GM12874 (cell line): ENCODE measurements at regions not wholly inside any gene's neighbourhood (a gene's known extent, or its start where the extent isn't known, plus 50 kb on each side); places are given as distances from the start of the nearest gene placed in this dataset.

Experiments
- CTCF ChIP-seq: IDR thresholded peaks from 2 replicates; pipeline ENCODE4 v1.5.1; 2011; ENCODE audit warnings: low read depth, mild to moderate bottlenecking, control low read depth, low read length, moderate library complexity; ENCODE audit not compliant: insufficient read depth

- TF ChIP-seq CTCF: no peak
Measured at GRCh38 chr5:34563269-34563668, 92.9 kb upstream of the RAI14 start.

- no peak for TF ChIP-seq CTCF
Measured at GRCh38 chr5:34563931-34564709, 92.0 kb upstream of the RAI14 start.

GRCh38 chr5:34564710-34565235 lies 91.4 kb upstream of the RAI14 start:
- no peak for TF ChIP-seq CTCF

GRCh38 chr5:34570143-34570542 lies 86.0 kb upstream of the RAI14 start:
- no peak for TF ChIP-seq CTCF

- no peak for TF ChIP-seq CTCF
Measured at GRCh38 chr5:34570721-34571676, 85.1 kb upstream of the RAI14 start.

- TF ChIP-seq CTCF: no peak
Measured at GRCh38 chr5:34571677-34572041, 84.5 kb upstream of the RAI14 start.

- no peak for TF ChIP-seq CTCF
Measured at GRCh38 chr5:34574936-34575467, 81.1 kb upstream of the RAI14 start.
